Activated T-cell treated with anti-CD3 and anti-CD28 coated beads, Interleukin-2, amount 50 U/mL, for 72 hours (primary cell): ENCODE measurements at regions not wholly inside any gene's neighbourhood (a gene's known extent, or its start where the extent isn't known, plus 50 kb on each side); places are given as distances from the start of the nearest gene placed in this dataset.

ENCODE experiments used
- ATAC-seq, 2 donors: fragments of 150-1000 bp; cut with Tn5 transposase; replicated peaks in 1 of 2; 2 replicates each; pipeline ENCODE4 v1.10.0; 2021; ENCODE audit warnings: moderate library complexity in 2 of 2, mild to moderate bottlenecking in 1 of 2
- DNase-seq, 2 donors: peaks; one replicate each; pipeline ENCODE4 v3.0.0; 2021 to 2022; ENCODE audit warnings: mixed read lengths in 1 of 2
- H3K27ac Mint-ChIP-seq: one replicate; pipeline ENCODE4 v1.8.0; 2022; ENCODE audit warnings: mild to moderate bottlenecking, moderate library complexity, mixed read lengths
- H3K27me3 Mint-ChIP-seq: one replicate; pipeline ENCODE4 v1.8.0; 2022; ENCODE audit warnings: low read depth, mixed read lengths
- H3K36me3 Mint-ChIP-seq, 2 donors: one replicate each; pipeline ENCODE4 v1.8.0; 2022; ENCODE audit warnings: mixed read lengths in 2 of 2, mild to moderate bottlenecking in 1 of 2; ENCODE audit not compliant: insufficient read depth in 2 of 2
- H3K4me1 Mint-ChIP-seq: one replicate; pipeline ENCODE4 v1.8.0; 2022; ENCODE audit warnings: low read depth, mixed read lengths
- H3K4me3 Mint-ChIP-seq, 2 donors: one replicate each; pipeline ENCODE4 v1.8.0; 2022; ENCODE audit warnings: mild to moderate bottlenecking in 2 of 2, mixed read lengths in 2 of 2, moderate library complexity in 2 of 2
- H3K9me3 Mint-ChIP-seq, 2 donors: one replicate each; pipeline ENCODE4 v1.8.0; 2022; ENCODE audit warnings: mixed read lengths in 2 of 2

DNA sequence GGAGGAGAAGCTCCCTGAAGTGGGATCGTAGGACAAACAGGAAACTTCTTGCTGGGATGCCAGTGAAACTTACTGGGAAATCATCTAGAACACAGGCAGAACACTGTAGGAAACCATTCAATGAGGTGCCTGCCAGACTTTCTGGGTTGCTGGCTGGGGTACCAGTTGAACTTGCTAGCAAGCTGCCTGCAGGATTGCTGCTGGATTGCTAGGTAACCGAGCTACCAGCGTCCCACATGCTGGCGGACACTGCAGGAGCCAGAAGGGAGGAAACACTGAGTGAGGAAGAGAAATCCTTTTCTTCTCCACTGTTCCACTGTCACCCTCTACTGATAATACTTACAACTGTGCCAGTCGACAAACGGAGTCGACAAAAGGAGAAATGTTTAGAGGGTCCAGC, 91.3 kb upstream of the SLC35B3 start:
- Mint-ChIP-seq H3K4me1 (no peaks in the 10 kb centered on the region), H3K4me3 (no peak overlapping the region), H3K27me3 (no peaks in the 10 kb centered on the region), H3K9me3 (peaks cover 0 to 2% of the 10 kb centered on the region in 2 donors), H3K27ac (no peak overlapping the region), H3K36me3 (no peaks in the 10 kb centered on the region)
- no peak for ATAC-seq
- no peak for DNase-seq

DNA sequence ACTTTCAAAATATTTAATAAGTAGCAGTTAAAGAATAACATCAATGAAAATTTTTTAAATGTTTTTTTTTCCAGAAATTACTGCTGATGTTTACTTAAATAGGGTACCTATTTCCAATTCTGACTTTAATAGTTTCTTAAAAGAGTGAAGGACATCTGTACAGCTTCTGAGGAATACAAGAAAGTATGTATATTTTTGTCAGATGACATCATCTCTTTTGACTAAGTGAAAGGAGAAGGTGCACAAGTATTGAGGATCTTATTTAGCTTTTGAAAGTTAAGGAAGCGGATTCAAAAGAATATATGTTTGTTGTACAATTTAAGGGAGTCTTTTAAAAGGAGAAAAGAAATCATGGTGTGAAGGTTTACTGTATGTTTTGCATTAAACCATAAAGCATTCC, 90.0 kb upstream of the SLC35B3 start:
- Mint-ChIP-seq H3K9me3 (peaks cover 2 to 3% of the 10 kb centered on the region in 2 donors), H3K4me3 (no peak overlapping the region), H3K27me3 (no peaks in the 10 kb centered on the region), H3K27ac (no peak overlapping the region), H3K36me3 (no peaks in the 10 kb centered on the region), H3K4me1 (no peaks in the 10 kb centered on the region)
- ATAC-seq (no peak), DNase-seq (no peak)

DNA sequence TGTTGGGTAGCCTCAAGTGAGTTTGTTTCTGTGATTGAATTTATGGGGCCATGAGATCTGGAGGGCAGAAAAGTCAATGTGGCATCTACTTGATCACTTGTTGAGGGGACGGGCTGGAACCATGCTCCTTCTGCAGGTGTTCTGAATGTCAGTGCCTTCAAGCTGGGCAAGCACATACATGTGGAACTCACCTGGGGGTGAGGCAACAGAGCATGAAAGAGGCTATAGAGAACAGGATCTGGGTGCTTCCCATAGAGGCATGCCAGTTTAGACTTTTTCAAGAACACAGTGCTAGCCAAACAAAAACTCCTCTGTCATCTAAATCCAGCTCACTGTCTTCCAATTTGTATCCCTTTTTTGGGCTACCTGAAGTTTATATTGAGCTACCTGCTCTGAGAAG, 77.8 kb upstream of the SLC35B3 start:
- H3K36me3 Mint-ChIP-seq = no peaks in the 10 kb centered on the region
- no peak overlapping the region for H3K27ac Mint-ChIP-seq
- DNase-seq = no peak
- H3K27me3 Mint-ChIP-seq = no peaks in the 10 kb centered on the region
- H3K4me1 Mint-ChIP-seq = no peaks in the 10 kb centered on the region
- peaks cover 0 to 3% of the 10 kb centered on the region in 2 donors for H3K9me3 Mint-ChIP-seq
- no peak for ATAC-seq
- H3K4me3 Mint-ChIP-seq = no peak overlapping the region

DNA sequence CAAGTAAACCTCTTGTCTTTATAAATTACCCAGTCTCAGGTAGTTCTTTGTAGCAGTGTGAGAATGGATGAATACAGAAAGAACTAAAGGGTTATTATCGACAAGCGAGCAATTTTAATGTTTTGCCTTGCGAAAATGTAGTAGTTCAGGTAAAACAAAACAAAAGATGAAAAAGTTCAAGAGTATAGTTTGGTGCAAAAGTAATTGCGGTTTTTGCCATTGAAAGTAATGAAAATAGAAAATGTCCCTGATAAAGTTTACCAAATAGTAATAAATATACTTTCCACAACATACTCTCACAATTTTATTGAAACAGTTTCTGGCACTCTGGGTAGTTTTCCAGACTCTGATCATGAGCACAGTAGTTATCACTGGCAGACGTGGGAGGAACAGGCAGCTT, 71.9 kb upstream of the SLC35B3 start:
- no peaks in the 10 kb centered on the region for H3K4me1 Mint-ChIP-seq
- no peaks in the 10 kb centered on the region for H3K36me3 Mint-ChIP-seq
- no peak for ATAC-seq
- no peaks in the 10 kb centered on the region for H3K27me3 Mint-ChIP-seq
- H3K27ac Mint-ChIP-seq = no peak overlapping the region
- no peak overlapping the region for H3K4me3 Mint-ChIP-seq
- no peak for DNase-seq
- H3K9me3 Mint-ChIP-seq = no peaks in the 10 kb centered on the region

DNA sequence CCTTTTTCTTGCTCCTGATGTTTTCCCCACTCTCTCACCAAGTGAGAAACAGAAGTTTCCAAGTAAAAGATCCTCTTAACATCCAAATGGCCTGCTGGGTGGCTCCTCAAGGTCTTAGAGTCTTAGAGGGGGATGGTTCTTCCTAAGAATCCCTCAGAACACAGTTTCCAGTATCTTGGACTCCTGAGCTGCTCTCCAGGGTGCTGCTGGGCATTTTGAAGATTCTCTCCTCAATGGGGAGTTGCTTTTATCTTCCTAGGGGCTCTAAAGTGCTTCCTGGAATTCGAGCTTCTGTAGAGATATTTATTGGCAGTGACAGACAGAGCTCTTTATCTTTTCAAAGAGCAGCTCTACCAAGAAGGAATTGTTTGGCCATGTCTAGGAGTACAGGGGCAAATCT, 70.8 kb upstream of the SLC35B3 start:
- no peak for ATAC-seq
- no peak overlapping the region for H3K27ac Mint-ChIP-seq

DNA sequence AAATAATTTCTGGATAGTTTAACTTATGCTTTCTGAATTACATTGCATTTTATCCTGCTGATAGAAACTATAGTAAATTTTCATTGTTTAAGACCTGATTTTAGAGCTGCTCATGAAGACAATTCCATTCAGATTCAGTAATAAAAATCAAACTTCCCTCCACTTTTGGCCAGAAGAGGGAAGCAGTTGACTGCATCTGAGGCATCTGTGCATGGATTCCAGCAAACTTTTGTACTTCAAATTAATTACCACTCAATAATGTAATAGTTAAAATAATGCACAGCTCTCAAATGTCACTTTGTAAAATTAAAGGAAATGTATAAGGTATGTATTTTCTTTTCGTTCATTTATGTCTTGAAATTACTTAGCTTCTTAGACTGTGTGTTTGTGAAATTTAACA, 64.2 kb upstream of the SLC35B3 start:
- Mint-ChIP-seq H3K9me3 (peaks cover 2% of the 10 kb centered on the region in 2 donors), H3K27me3 (no peaks in the 10 kb centered on the region), H3K4me3 (no peak overlapping the region), H3K4me1 (no peaks in the 10 kb centered on the region), H3K36me3 (no peaks in the 10 kb centered on the region), H3K27ac (no peak overlapping the region)
- DNase-seq (no peak), ATAC-seq (no peak)

More for the DNA sequence above, 70.8 kb upstream of the SLC35B3 start:
- Mint-ChIP-seq H3K27me3 (no peaks in the 10 kb centered on the region), H3K9me3 (no peaks in the 10 kb centered on the region), H3K4me3 (no peak overlapping the region), H3K36me3 (no peaks in the 10 kb centered on the region), H3K4me1 (no peaks in the 10 kb centered on the region)
- DNase-seq = no peak

DNA sequence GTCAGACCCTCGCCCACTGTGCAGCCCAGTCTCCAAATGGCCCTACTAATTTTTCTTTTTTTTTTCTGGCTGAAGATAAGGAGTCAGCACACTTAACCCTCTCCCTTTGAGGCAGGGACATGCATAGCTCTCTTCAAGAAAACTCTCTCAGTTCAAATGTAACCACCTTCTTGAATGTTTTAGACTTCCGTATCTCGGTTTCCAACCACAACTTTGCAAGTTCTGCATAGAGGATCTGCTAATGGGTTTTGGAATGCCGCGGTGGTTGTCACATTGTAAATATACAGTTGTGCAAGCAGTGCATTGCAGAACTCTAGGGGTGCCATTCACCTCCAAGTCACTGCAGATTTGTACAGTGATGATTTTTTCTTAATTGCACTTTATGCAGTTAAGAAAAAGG, 59.4 kb upstream of the SLC35B3 start:
- Mint-ChIP-seq H3K36me3 (no peaks in the 10 kb centered on the region), H3K4me3 (no peak overlapping the region), H3K9me3 (peaks cover 2% of the 10 kb centered on the region in 2 donors), H3K27ac (no peak overlapping the region), H3K27me3 (no peaks in the 10 kb centered on the region), H3K4me1 (no peaks in the 10 kb centered on the region)
- DNase-seq = no peak
- no peak for ATAC-seq

DNA sequence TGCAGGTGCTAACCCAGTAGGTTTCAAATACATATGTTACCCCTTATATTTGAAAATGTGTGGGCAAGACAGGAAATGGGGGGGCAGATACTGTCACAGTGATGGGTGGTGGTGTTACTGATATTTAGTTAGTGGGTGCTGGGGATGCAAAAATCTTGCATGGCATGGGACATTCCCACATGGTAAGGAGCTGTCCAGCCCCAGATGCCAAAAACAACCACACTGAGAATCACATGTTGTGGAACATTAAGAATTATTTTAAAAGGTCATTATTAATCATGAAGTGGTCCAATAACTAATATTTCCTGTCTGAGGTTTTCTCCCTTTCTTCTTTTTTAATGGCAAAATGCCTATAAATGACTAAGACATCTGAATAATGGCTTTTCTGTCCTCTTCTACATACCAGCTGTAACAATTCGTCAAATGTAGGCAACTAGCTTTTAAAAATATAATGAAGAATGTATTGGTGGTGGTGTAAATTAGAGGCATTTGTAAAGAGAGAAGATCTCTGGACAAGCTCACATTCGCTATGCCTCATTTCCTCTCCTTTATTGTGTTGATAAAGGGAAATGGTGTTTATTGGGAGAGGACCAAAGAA, 57.3 kb upstream of the SLC35B3 start:
- no peak overlapping the region for H3K27ac Mint-ChIP-seq
- ATAC-seq = no peak
- H3K4me3 Mint-ChIP-seq = no peak overlapping the region
- DNase-seq = no peak
- peaks cover 2% of the 10 kb centered on the region in 2 donors for H3K9me3 Mint-ChIP-seq
- H3K27me3 Mint-ChIP-seq = no peaks in the 10 kb centered on the region
- no peaks in the 10 kb centered on the region for H3K4me1 Mint-ChIP-seq
- H3K36me3 Mint-ChIP-seq = no peaks in the 10 kb centered on the region
